ENCODE measurements at regions not wholly inside any gene's neighbourhood (a gene's known extent, or its start where the extent isn't known, plus 50 kb on each side); places are given as distances from the start of the nearest gene placed in this dataset.

GRCh38 chr13:70714993-70715392 is 606.7 kb upstream of the KLHL1 start:
- no peak overlapping the region for H3K23ac ChIP-seq (ENCODE audit: low read length in 2 of 2)
- no peak overlapping the region for H4K8ac ChIP-seq (ENCODE audit: low read length)
- H3K27me3 ChIP-seq (ENCODE audit: control insufficient read depth in 1 of 2, insufficient read depth in 1 of 2, low read length in 2 of 2) = no peaks in the 10 kb centered on the region
- H3K18ac ChIP-seq (ENCODE audit: low read depth in 1 of 2, low read length in 2 of 2) = no peak overlapping the region
- H3K14ac ChIP-seq (ENCODE audit: low read length in 2 of 2) = no peak overlapping the region
- H2BK15ac ChIP-seq (ENCODE audit: low read depth, poor library complexity, severe bottlenecking) = no peak overlapping the region
- H3K4ac ChIP-seq (ENCODE audit: low read depth in 1 of 2, low read length in 2 of 2) = no peak overlapping the region
- H3K27ac ChIP-seq (ENCODE audit: low read length, poor library complexity, severe bottlenecking) = no peak overlapping the region
- no peaks in the 10 kb centered on the region for H3K4me1 ChIP-seq (ENCODE audit: control insufficient read depth, insufficient read depth, low read depth, low read length)
- no peak overlapping the region for H3K4me2 ChIP-seq (ENCODE audit: low read length, poor library complexity, severe bottlenecking)
- no peak overlapping the region for H2AK5ac ChIP-seq (ENCODE audit: low read length, severe bottlenecking)
- no peak overlapping the region for H3K9ac ChIP-seq (ENCODE audit: low read length)
- H2BK12ac ChIP-seq (ENCODE audit: low read length in 2 of 2) = no peak overlapping the region
- no peak overlapping the region for H2AFZ ChIP-seq (ENCODE audit: low read depth, low read length)
- H3K79me1 ChIP-seq (replicated peaks; ENCODE audit: low read length, poor library complexity, severe bottlenecking) = no peaks in the 10 kb centered on the region
- H4K91ac ChIP-seq (ENCODE audit: low read length) = no peak overlapping the region
- no peak overlapping the region for H2BK120ac ChIP-seq (ENCODE audit: low read depth, low read length)
- no peak for DNase-seq
- no peaks in the 10 kb centered on the region for H3K9me3 ChIP-seq (ENCODE audit: control insufficient read depth, low read length)
- no peaks in the 10 kb centered on the region for H3K36me3 ChIP-seq (ENCODE audit: control insufficient read depth in 1 of 2, insufficient read depth in 2 of 2, low read depth in 1 of 2, low read length in 2 of 2)
- no peak overlapping the region for H2BK5ac ChIP-seq (ENCODE audit: low read depth, low read length, poor library complexity, severe bottlenecking)
- WGBS = no CpG with 5 or more reads among the region's 1 CpG
- H3K4me3 ChIP-seq (ENCODE audit: insufficient read depth in 1 of 2, low read depth in 1 of 2, low read length in 2 of 2) = no peak overlapping the region

- no peak overlapping the region for H2BK15ac ChIP-seq (ENCODE audit: low read depth, poor library complexity, severe bottlenecking)
- no peak overlapping the region for H3K18ac ChIP-seq (ENCODE audit: low read depth in 1 of 2, low read length in 2 of 2)
- no peaks in the 10 kb centered on the region for H3K36me3 ChIP-seq (ENCODE audit: control insufficient read depth in 1 of 2, insufficient read depth in 2 of 2, low read depth in 1 of 2, low read length in 2 of 2)
- no peak overlapping the region for H3K14ac ChIP-seq (ENCODE audit: low read length in 2 of 2)
- H3K79me1 ChIP-seq (replicated peaks; ENCODE audit: low read length, poor library complexity, severe bottlenecking) = no peaks in the 10 kb centered on the region
- H2BK120ac ChIP-seq (ENCODE audit: low read depth, low read length) = no peak overlapping the region
- no peak overlapping the region for H2AFZ ChIP-seq (ENCODE audit: low read depth, low read length)
- no peak overlapping the region for H3K4me2 ChIP-seq (ENCODE audit: low read length, poor library complexity, severe bottlenecking)
- no peak overlapping the region for H3K4me3 ChIP-seq (ENCODE audit: insufficient read depth in 1 of 2, low read depth in 1 of 2, low read length in 2 of 2)
- H3K9me3 ChIP-seq (ENCODE audit: control insufficient read depth, low read length) = peaks cover under 1% of the 10 kb centered on the region
- H3K23ac ChIP-seq (ENCODE audit: low read length in 2 of 2) = no peak overlapping the region
- H3K4ac ChIP-seq (ENCODE audit: low read depth in 1 of 2, low read length in 2 of 2) = no peak overlapping the region
- no peak overlapping the region for H2BK5ac ChIP-seq (ENCODE audit: low read depth, low read length, poor library complexity, severe bottlenecking)
- no peak overlapping the region for H3K27ac ChIP-seq (ENCODE audit: low read length, poor library complexity, severe bottlenecking)
- no peak overlapping the region for H4K8ac ChIP-seq (ENCODE audit: low read length)
- H3K27me3 ChIP-seq (ENCODE audit: control insufficient read depth in 1 of 2, insufficient read depth in 1 of 2, low read length in 2 of 2) = no peaks in the 10 kb centered on the region
- H2BK12ac ChIP-seq (ENCODE audit: low read length in 2 of 2) = no peak overlapping the region
- no peak overlapping the region for H3K9ac ChIP-seq (ENCODE audit: low read length)
- DNase-seq = no peak
- no peaks in the 10 kb centered on the region for H3K4me1 ChIP-seq (ENCODE audit: control insufficient read depth, insufficient read depth, low read depth, low read length)
- no peak overlapping the region for H4K91ac ChIP-seq (ENCODE audit: low read length)
- no peak overlapping the region for H2AK5ac ChIP-seq (ENCODE audit: low read length, severe bottlenecking)
Observed at GRCh38 chr13:70708775-70709174, 600.5 kb upstream of the KLHL1 start.

- no peak overlapping the region for H3K9ac ChIP-seq (ENCODE audit: low read length)
- no peak overlapping the region for H3K18ac ChIP-seq (ENCODE audit: low read depth in 1 of 2, low read length in 2 of 2)
- no peak overlapping the region for H2BK15ac ChIP-seq (ENCODE audit: low read depth, poor library complexity, severe bottlenecking)
- no peak overlapping the region for H3K27ac ChIP-seq (ENCODE audit: low read length, poor library complexity, severe bottlenecking)
- no peak overlapping the region for H3K23ac ChIP-seq (ENCODE audit: low read length in 2 of 2)
- H3K79me1 ChIP-seq (replicated peaks; ENCODE audit: low read length, poor library complexity, severe bottlenecking) = no peaks in the 10 kb centered on the region
- H2AK5ac ChIP-seq (ENCODE audit: low read length, severe bottlenecking) = no peak overlapping the region
- H2AFZ ChIP-seq (ENCODE audit: low read depth, low read length) = no peak overlapping the region
- no peak overlapping the region for H2BK12ac ChIP-seq (ENCODE audit: low read length in 2 of 2)
- H3K9me3 ChIP-seq (ENCODE audit: control insufficient read depth, low read length) = peaks cover 8% of the 10 kb centered on the region
- no peak overlapping the region for H4K8ac ChIP-seq (ENCODE audit: low read length)
- no peaks in the 10 kb centered on the region for H3K36me3 ChIP-seq (ENCODE audit: control insufficient read depth in 1 of 2, insufficient read depth in 2 of 2, low read depth in 1 of 2, low read length in 2 of 2)
- H4K91ac ChIP-seq (ENCODE audit: low read length) = no peak overlapping the region
- no peak overlapping the region for H3K4me2 ChIP-seq (ENCODE audit: low read length, poor library complexity, severe bottlenecking)
- no peak overlapping the region for H2BK5ac ChIP-seq (ENCODE audit: low read depth, low read length, poor library complexity, severe bottlenecking)
- WGBS = 46% methylated on average over 4 of the region's 4 CpGs
- no peak overlapping the region for H2BK120ac ChIP-seq (ENCODE audit: low read depth, low read length)
- H3K4ac ChIP-seq (ENCODE audit: low read depth in 1 of 2, low read length in 2 of 2) = no peak overlapping the region
- no peak overlapping the region for H3K14ac ChIP-seq (ENCODE audit: low read length in 2 of 2)
- no peaks in the 10 kb centered on the region for H3K27me3 ChIP-seq (ENCODE audit: control insufficient read depth in 1 of 2, insufficient read depth in 1 of 2, low read length in 2 of 2)
- no peaks in the 10 kb centered on the region for H3K4me1 ChIP-seq (ENCODE audit: control insufficient read depth, insufficient read depth, low read depth, low read length)
- no peak for DNase-seq
- H3K4me3 ChIP-seq (ENCODE audit: insufficient read depth in 1 of 2, low read depth in 1 of 2, low read length in 2 of 2) = no peak overlapping the region
Observed at GRCh38 chr13:70703755-70704154, 595.5 kb upstream of the KLHL1 start.

- 60% methylated on average over 3 of the region's 3 CpGs for WGBS
Observed at GRCh38 chr13:70694996-70695715, 586.9 kb upstream of the KLHL1 start.

More at GRCh38 chr13:70694996-70695715, 586.9 kb upstream of the KLHL1 start:
- Histone ChIP-seq H4K91ac (ENCODE audit: low read length) (no peak overlapping the region), H2AK5ac (ENCODE audit: low read length, severe bottlenecking) (no peak overlapping the region), H2BK15ac (ENCODE audit: low read depth, poor library complexity, severe bottlenecking) (no peak overlapping the region), H2BK120ac (ENCODE audit: low read depth, low read length) (no peak overlapping the region), H3K4me3 (ENCODE audit: insufficient read depth in 1 of 2, low read depth in 1 of 2, low read length in 2 of 2) (no peak overlapping the region), H3K14ac (ENCODE audit: low read length in 2 of 2) (no peak overlapping the region), H3K18ac (ENCODE audit: low read depth in 1 of 2, low read length in 2 of 2) (no peak overlapping the region), H4K8ac (ENCODE audit: low read length) (no peak overlapping the region), H3K4ac (ENCODE audit: low read depth in 1 of 2, low read length in 2 of 2) (no peak overlapping the region), H3K4me2 (ENCODE audit: low read length, poor library complexity, severe bottlenecking) (no peak overlapping the region), H2BK12ac (ENCODE audit: low read length in 2 of 2) (no peak overlapping the region), H3K27me3 (ENCODE audit: control insufficient read depth in 1 of 2, insufficient read depth in 1 of 2, low read length in 2 of 2) (no peaks in the 10 kb centered on the region), H3K23ac (ENCODE audit: low read length in 2 of 2) (no peak overlapping the region), H3K27ac (ENCODE audit: low read length, poor library complexity, severe bottlenecking) (no peak overlapping the region), H3K79me1 (replicated peaks; ENCODE audit: low read length, poor library complexity, severe bottlenecking) (no peaks in the 10 kb centered on the region), H2AFZ (ENCODE audit: low read depth, low read length) (no peak overlapping the region), H2BK5ac (ENCODE audit: low read depth, low read length, poor library complexity, severe bottlenecking) (no peak overlapping the region), H3K36me3 (ENCODE audit: control insufficient read depth in 1 of 2, insufficient read depth in 2 of 2, low read depth in 1 of 2, low read length in 2 of 2) (no peaks in the 10 kb centered on the region), H3K9ac (ENCODE audit: low read length) (no peak overlapping the region), H3K4me1 (ENCODE audit: control insufficient read depth, insufficient read depth, low read depth, low read length) (no peaks in the 10 kb centered on the region), H3K9me3 (ENCODE audit: control insufficient read depth, low read length) (peaks cover 12% of the 10 kb centered on the region)
- no peak for DNase-seq
